ENCODE measurements at regions not wholly inside any gene's neighbourhood (a gene's known extent, or its start where the extent isn't known, plus 50 kb on each side); places are given as distances from the start of the nearest gene placed in this dataset.

GRCh38 chr2:217585362-217585761 is 417.4 kb downstream of the TNS1 start:
- TF ChIP-seq POLR2AphosphoS5 (IDR thresholded peaks at IDR 0.05; ENCODE audit: low read depth, low read length) (no peak), CTCF (IDR thresholded peaks at IDR 0.05) (no peak), CHD2 (IDR thresholded peaks at IDR 0.05; ENCODE audit: low read length, partially characterized antibody) (no peak), TEAD4 (IDR thresholded peaks at IDR 0.05; ENCODE audit: borderline replicate concordance, insufficient read depth) (no peak), GABPA (IDR thresholded peaks at IDR 0.05; ENCODE audit: low read depth) (no peak), RXRA (IDR thresholded peaks at IDR 0.05; ENCODE audit: borderline replicate concordance, low read depth) (no peak), TAF1 (IDR thresholded peaks at IDR 0.05; ENCODE audit: borderline replicate concordance, low read depth, low read length) (no peak), FOXJ3 (CRISPR knock-in tag; IDR thresholded peaks at IDR 0.05) (no peak), NRF1 (IDR thresholded peaks at IDR 0.05; ENCODE audit: low read depth, low read length) (no peak), GATA2 (CRISPR knock-in tag; IDR thresholded peaks at IDR 0.05) (no peak), JUND (IDR thresholded peaks at IDR 0.05) (no peak), YY1 (IDR thresholded peaks at IDR 0.05; ENCODE audit: low read depth) (no peak)
